SK-N-SH (cell line): ENCODE measurements at regions not wholly inside any gene's neighbourhood (a gene's known extent, or its start where the extent isn't known, plus 50 kb on each side); places are given as distances from the start of the nearest gene placed in this dataset.

ENCODE experiments used
- EZH2phosphoT487 ChIP-seq: fragments of 200-600 bp; sonication (generic); IDR thresholded peaks from 2 replicates; pipeline ENCODE4 v1.6.1; 2017; ENCODE audit warnings: low read depth, mixed run types, mild to moderate bottlenecking, antibody characterized with exemption, moderate library complexity, borderline replicate concordance
- GABPA ChIP-seq: IDR thresholded peaks from 2 replicates; pipeline ENCODE4 v1.4.0; 2012; ENCODE audit warnings: low read depth, mild to moderate bottlenecking
- MXI1 ChIP-seq: IDR thresholded peaks from 2 replicates; pipeline ENCODE4 v1.6.1; 2012; ENCODE audit warnings: mild to moderate bottlenecking, low read depth, low read length, improper control_type of control experiment
- POLR2AphosphoS5 ChIP-seq: IDR thresholded peaks from 2 replicates; pipeline ENCODE4 v1.6.1; 2012; ENCODE audit warnings: low read depth, low read length

DNA sequence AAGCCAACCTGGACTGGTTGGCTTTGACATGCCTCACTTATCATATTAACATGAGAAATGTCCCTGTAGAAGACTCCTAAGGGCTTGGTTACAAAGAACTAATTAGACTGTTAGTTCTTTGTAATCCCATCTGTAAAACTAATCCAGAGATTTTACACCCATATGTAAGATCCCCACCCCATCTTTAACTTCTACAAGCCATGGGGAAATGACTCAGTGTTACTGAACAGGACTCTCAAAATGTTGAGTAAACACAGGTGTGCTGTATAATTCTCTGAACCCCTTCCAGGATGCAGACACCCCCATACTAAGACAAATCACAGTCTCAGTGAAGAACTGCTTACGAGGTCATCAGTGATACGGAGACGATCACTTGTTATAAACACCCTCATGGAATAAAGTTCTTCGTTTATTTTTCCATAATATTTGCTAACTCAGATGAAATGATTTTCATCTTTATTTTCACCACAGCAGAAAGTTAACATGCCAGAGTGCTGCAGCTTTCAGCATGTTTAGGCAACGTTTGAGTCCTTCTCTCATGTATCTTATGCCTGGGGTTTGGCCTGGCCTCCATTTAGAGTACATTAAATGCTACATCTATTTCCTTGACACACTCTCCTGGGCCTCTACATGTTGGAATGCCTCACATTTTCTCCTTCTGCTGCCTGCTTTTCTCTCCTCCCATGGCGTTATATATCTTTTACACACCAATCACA, 55.3 kb upstream of the LEKR1 start:
- TF ChIP-seq MXI1 (no peak), EZH2phosphoT487 (no peak), GABPA (no peak), POLR2AphosphoS5 (no peak)
